HL-60 (cell line): ENCODE measurements at regions not wholly inside any gene's neighbourhood (a gene's known extent, or its start where the extent isn't known, plus 50 kb on each side); places are given as distances from the start of the nearest gene placed in this dataset.

ENCODE experiments used
- CTCF ChIP-seq: IDR thresholded peaks from one replicate; pipeline ENCODE4 v1.5.1; 2011; ENCODE audit warnings: low read length, control low read depth, inconsistent platforms; ENCODE audit not compliant: insufficient read depth
- GABPA ChIP-seq: IDR thresholded peaks from 2 replicates; pipeline ENCODE4 v1.6.1; 2012; ENCODE audit warnings: low read depth
- POLR2AphosphoS5 ChIP-seq: IDR thresholded peaks from 2 replicates; pipeline ENCODE4 v1.6.1; 2012; ENCODE audit warnings: low read depth
- REST ChIP-seq: IDR thresholded peaks from 2 replicates; pipeline ENCODE4 v1.6.1; 2012; ENCODE audit warnings: low read depth; ENCODE audit not compliant: insufficient replicate concordance

- TF ChIP-seq CTCF = no peak
- no peak for TF ChIP-seq GABPA
- TF ChIP-seq POLR2AphosphoS5 = no peak
- TF ChIP-seq REST = no peak
These were observed 100.4 kb upstream of the ZNF536 start for GRCh38 chr19:30271816-30272215.
